Thoracic aorta (tissue), 2 donors: ENCODE measurements at regions not wholly inside any gene's neighbourhood (a gene's known extent, or its start where the extent isn't known, plus 50 kb on each side); places are given as distances from the start of the nearest gene placed in this dataset.
"Not testable (repeated sequence)": the region's sequence is repeated elsewhere in the genome, so short reads cannot be mapped to it uniquely, and the experiment has no call there.

ENCODE experiments used
- ATAC-seq: fragments of 150-250 bp; one replicate; pipeline ENCODE4 v1.8.0; 2017; ENCODE audit warnings: low read depth; ENCODE audit not compliant: insufficient number of reproducible peaks, low FRiP score
- DNase-seq: peaks from one replicate; pipeline ENCODE4 v3.0.0-alpha.2; 2020; ENCODE audit warnings: low spot score
- H3K27ac ChIP-seq, 2 donors: fragments of 200-600 bp; sonication (generic); 1 replicate in 1 of 2; 2 replicates in 1 of 2; pipeline ENCODE4 v1.5.1; 2016; ENCODE audit warnings: mild to moderate bottlenecking in 2 of 2, moderate library complexity in 2 of 2
- H3K27me3 ChIP-seq: fragments of 200-600 bp; sonication (generic); replicated peaks from 2 replicates; pipeline ENCODE4 v1.6.0; 2016; ENCODE audit warnings: mild to moderate bottlenecking; ENCODE audit not compliant: insufficient read depth
- H3K36me3 ChIP-seq: fragments of 200-600 bp; sonication (generic); one replicate; pipeline ENCODE4 v1.5.1; 2016
- H3K4me1 ChIP-seq, 2 donors: fragments of 200-600 bp; sonication (generic); 1 replicate in 1 of 2; 2 replicates in 1 of 2; pipeline versions ENCODE4 v1.5.1 to v1.6.0; 2016; ENCODE audit warnings: low read depth in 2 of 2, mild to moderate bottlenecking in 1 of 2; ENCODE audit not compliant: control insufficient read depth in 1 of 2
- H3K4me3 ChIP-seq: fragments of 200-600 bp; sonication (generic); 2 replicates; pipeline ENCODE4 v1.5.1; 2016; ENCODE audit warnings: mild to moderate bottlenecking
- H3K9me3 ChIP-seq: fragments of 200-600 bp; sonication (generic); 2 replicates; pipeline ENCODE4 v1.5.1; 2016

DNA sequence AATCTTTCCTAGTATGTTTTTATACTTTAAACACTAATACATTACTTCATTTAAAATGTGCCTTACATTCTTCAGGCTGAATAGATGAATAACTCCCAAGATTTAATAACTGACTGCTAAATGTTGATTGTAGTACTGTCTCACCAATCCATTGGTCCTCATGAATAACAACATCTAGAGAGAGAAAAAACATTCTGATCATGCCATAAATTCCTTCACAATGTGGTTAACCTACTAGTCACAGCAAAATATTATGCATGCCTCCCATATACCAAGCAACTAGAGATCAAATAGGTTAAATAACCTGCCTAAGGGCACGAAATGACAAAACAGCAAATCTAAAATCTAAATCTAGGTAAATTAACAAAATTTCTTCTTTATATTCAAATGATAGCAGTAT, 66.2 kb downstream of the SYT15 start:
- not testable (repeated sequence) for H3K36me3 ChIP-seq, ATAC-seq, H3K9me3 ChIP-seq, H3K4me1 ChIP-seq, H3K27me3 ChIP-seq, DNase-seq, H3K27ac ChIP-seq, H3K4me3 ChIP-seq

DNA sequence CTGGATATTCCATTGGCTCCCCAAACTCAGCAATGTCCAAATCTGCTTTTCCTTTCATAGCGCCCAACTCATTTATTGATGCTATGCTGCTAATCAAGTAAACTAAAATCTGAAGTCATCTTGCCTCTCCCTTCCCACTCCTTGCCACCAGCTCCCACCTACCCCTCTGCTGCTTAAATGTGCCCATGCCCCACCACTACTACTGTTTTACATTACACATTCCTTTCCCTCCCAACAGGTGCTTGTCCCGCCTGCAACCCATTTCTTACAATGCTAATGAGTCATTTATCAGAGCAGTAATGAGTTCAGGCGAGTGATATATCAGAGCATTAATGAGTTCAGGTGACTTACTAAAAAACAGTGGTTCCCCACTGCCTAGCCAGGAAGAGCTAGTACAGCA, 67.2 kb downstream of the SYT15 start:
- not testable (repeated sequence) for H3K27me3 ChIP-seq, H3K36me3 ChIP-seq, ATAC-seq, H3K4me3 ChIP-seq, H3K27ac ChIP-seq, DNase-seq, H3K9me3 ChIP-seq, H3K4me1 ChIP-seq

DNA sequence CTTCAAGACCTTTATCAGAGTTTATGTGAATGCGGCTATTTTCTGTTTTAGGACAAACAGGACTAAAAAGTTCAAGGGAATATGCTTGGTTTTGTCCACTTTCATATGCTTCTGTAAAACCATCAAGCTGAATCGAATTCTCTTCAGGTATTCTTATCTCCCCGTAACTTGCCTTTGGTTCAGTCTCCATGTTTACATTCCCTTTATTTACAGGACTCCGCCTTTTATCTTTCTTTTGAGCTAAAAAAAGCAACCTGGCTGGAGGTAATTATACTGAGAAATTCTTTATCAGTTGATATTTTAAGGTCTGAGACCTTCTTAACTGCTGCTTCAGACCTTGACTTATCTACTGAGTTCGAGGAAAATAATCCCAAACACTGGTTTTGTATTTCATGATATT, 72.0 kb downstream of the SYT15 start:
- not testable (repeated sequence) for H3K9me3 ChIP-seq, H3K36me3 ChIP-seq, ATAC-seq, H3K4me1 ChIP-seq, H3K27ac ChIP-seq, DNase-seq, H3K4me3 ChIP-seq, H3K27me3 ChIP-seq

DNA sequence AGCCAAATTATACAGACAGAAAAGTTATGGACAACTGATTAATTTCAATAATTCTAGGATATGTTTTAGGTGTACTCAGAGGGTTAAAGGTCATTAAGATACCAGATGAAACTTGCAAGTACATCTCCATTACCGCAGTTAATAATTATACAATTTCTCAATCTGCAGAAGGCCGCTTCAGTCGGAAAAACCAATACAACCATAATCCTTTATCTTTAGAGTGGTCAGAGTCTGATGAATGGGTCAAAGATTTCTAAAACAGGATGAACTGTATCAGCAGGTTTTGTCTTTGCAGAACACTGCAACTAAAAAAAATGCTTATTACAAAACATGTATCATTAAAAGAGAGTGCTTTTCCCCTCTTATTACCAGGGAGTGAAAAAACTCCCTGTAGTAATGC, 78.5 kb downstream of the SYT15 start:
- not testable (repeated sequence) for H3K36me3 ChIP-seq, H3K27me3 ChIP-seq, H3K4me3 ChIP-seq, H3K27ac ChIP-seq, H3K9me3 ChIP-seq, DNase-seq, H3K4me1 ChIP-seq, ATAC-seq

DNA sequence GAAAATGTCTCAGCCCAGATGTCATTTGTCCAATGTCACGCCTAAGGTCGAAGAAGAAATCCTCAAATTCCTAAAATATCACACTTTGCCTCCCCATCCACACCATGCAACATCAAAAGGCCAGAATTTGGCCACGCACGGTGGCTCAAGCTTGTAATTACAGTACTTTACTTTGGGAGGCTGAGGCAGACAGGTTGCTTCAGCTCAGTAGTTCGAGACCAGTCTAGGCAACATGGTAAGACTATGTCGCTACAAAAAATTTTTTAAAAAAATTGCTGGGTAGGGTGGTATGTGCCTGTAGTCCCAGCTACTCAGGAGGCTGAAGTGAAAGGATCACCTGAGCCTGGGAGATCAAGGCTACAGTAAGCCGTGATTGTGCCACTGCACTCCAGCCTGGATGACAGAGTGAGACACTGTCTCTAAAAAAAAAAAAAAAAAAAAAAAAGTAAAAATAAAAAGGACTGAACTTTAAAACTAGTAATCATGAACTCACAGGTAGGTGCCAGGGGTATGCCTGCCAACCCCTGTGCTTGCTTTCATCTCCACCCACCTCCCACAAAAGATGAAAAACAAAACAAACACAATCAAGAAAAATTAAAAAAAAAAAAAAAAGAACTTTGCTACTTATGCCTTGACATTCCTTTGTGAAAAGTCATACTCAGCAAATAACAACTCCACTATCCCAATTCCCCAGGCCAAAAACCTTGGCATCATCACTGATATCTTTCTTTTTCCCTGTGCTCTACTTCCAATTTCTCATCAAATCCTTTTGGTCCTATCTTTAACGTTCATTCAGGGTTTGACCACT, 81.3 kb downstream of the SYT15 start:
- DNase-seq, H3K27me3 ChIP-seq, H3K36me3 ChIP-seq, ATAC-seq, H3K27ac ChIP-seq, H3K9me3 ChIP-seq, H3K4me1 ChIP-seq, H3K4me3 ChIP-seq: not testable (repeated sequence)

DNA sequence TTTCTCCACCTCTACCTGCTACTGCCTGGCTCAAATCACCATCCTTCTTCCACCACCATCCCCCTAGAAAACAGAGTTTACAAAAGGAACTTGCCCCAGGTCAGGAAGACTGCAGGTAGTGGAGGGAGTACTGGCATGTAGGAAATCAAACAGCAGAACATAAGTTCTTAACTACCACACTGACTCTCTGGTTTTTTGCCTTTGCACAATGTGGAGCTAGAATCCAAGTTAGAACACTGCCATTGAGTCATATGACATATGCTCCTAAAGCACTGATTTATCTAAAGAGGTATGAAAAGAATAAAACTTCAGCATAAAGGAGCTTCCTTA, 81.9 kb downstream of the SYT15 start:
- ATAC-seq, H3K27me3 ChIP-seq, H3K27ac ChIP-seq, H3K36me3 ChIP-seq, H3K4me1 ChIP-seq, DNase-seq, H3K4me3 ChIP-seq, H3K9me3 ChIP-seq: not testable (repeated sequence)

DNA sequence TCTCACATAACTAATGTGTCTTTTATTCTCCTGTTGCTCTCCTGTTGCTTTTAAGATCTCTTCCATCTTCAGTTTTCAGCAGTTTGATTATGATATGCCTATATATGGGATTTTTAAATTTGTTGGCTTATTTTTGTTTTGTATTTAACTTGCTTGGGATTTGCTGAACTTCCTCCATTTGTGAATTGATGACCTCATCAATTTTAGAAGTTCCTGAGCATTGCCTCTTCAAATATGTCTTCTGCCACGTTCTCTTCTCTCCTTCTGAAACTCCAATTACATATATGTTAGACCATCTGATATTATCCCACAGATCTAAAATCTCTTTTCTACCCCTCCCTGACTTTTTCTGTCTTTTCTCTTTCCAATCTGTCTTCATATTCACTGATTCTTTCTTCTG, 86.6 kb downstream of the SYT15 start:
- not testable (repeated sequence) for DNase-seq, H3K4me3 ChIP-seq, H3K9me3 ChIP-seq, H3K4me1 ChIP-seq, H3K27ac ChIP-seq, ATAC-seq, H3K36me3 ChIP-seq, H3K27me3 ChIP-seq

DNA sequence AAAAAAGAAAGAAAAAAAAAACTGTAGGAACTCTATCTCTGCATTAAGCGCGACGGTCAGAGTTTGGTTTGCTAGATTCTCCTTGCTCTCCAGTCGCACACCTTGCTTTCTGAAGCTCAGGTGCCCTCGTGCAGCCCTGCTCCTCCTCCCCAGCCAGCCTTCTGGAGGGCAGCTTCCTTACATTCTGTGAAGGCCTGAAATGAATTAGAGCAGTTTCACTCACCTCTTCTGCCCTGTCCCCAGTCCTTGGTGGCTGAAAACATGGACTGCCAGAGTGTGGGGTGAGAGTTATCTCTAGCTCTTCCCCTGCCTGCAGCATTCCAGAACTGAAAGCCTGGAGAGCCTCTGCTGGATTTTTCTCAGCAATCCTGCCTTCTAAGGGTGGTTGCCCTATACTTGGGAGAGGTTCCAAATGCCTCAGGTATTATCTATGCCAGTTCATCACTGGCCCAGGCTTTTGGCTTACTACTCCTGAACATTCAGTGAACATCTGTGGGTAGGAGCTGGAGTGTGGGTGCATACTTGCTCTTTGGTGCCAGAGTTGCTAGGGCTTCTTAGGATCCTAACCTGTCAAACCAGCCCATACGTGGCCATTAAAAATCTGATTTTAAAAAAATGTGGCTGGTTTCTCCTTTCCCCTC, 89.5 kb downstream of the SYT15 start:
- not testable (repeated sequence) for H3K27me3 ChIP-seq, ATAC-seq, H3K27ac ChIP-seq, H3K9me3 ChIP-seq, H3K4me3 ChIP-seq, DNase-seq, H3K36me3 ChIP-seq, H3K4me1 ChIP-seq

DNA sequence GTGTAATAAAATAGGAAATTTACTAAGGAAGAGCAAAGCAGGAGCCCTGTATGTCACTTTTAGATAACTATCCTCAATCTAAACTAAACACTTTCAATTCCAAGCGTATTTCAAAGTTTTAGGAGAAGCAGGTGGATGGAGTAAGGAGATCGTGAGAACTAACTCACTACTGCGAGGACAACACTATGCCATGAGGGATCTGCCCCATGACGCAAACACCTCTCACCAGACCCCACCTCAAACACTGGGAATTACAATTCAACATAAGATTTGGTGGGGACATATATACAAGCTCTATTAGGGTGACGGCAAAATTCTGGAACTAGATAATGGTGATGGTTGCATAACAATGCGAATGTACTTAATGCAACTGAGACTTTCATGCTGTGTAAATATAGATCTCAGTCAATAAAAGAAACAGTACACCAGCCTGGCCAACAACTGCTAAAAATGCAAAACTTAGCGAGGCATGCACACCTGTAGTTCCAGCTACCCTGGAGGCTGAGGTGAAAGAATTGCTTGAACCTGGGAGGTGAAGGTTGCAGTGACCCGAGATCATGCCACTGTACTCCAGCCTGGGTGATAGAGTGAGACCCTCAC, 99.0 kb downstream of the SYT15 start:
- not testable (repeated sequence) for H3K36me3 ChIP-seq, H3K27ac ChIP-seq, H3K4me3 ChIP-seq, ATAC-seq, H3K9me3 ChIP-seq, H3K4me1 ChIP-seq, H3K27me3 ChIP-seq, DNase-seq

DNA sequence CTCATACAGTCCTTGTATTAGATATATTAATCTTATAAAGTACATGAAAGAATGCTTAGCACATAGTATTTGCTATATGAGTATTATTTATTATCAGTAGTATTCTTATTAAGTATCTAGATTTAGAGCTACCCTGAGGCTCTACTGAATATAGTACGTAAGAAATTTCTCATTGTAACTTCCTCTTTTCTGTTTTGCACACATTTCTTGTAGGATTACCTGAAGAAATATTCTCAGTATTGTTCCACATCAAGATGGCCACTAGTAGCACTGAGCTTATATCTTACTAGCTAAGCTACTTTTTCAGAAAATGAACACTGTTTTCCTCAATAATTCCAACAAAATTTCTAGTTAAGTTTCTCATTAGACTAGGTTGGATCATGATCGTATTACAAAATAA, 112.5 kb downstream of the SYT15 start:
- not testable (repeated sequence) for H3K4me3 ChIP-seq, DNase-seq, H3K27ac ChIP-seq, H3K9me3 ChIP-seq, ATAC-seq, H3K27me3 ChIP-seq, H3K36me3 ChIP-seq, H3K4me1 ChIP-seq

DNA sequence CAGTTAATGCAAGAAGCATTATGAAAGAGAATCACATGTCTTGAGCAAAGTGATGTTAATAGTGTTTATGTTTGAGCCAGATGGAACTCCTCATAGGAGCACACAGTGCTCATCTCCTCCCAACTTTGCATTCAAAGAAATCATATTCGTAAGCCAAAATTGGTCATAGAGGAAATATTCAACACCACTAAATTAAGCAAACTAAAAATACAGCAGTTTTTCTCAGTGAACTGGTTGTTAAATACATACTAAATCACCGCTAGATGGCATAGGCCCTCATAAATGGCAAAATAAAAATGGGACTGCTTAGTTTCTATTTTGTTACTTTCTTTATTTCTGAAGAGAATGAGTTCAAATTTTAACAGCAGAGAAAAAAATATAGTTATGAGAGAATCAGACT, 114.3 kb downstream of the SYT15 start:
- not testable (repeated sequence) for DNase-seq, H3K4me1 ChIP-seq, H3K27ac ChIP-seq, H3K4me3 ChIP-seq, H3K9me3 ChIP-seq, H3K27me3 ChIP-seq, H3K36me3 ChIP-seq, ATAC-seq

DNA sequence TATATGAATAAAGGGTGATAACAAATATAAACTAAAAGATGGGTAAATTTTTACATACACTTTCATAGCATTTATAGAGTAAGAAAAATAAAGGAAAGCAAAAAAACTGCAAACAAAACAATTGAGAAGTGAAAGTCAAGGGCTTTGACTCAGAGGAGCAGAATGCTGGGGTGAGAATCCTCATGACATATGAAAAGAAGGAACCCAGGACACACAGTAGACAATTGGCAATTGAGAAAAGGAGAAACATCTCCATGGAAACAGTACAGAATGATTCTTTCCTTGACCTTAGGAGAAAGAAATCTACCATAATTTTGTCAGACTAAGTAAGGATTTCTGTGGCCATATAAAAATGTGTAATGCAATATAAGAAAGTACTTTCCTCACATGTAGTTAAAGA, 138.3 kb downstream of the SYT15 start:
- H3K36me3 ChIP-seq, DNase-seq, H3K27ac ChIP-seq, H3K4me1 ChIP-seq, H3K4me3 ChIP-seq, ATAC-seq, H3K9me3 ChIP-seq, H3K27me3 ChIP-seq: not testable (repeated sequence)
